Erythroblast (primary cell): ENCODE measurements at regions not wholly inside any gene's neighbourhood (a gene's known extent, or its start where the extent isn't known, plus 50 kb on each side); places are given as distances from the start of the nearest gene placed in this dataset.

ENCODE experiments used
- GATA1 ChIP-seq: IDR thresholded peaks from 2 replicates; pipeline ENCODE4 v1.6.1; 2011; ENCODE audit warnings: low read depth, mild to moderate bottlenecking, control low read depth, low read length, moderate library complexity
- POLR2A ChIP-seq: IDR thresholded peaks from 2 replicates; pipeline ENCODE4 v1.6.1; 2011; ENCODE audit warnings: mild to moderate bottlenecking, low read length

GRCh38 chr11:123362941-123363340 is 67.1 kb upstream of the GRAMD1B start:
- no peak for TF ChIP-seq POLR2A
- TF ChIP-seq GATA1, result no peak
